Ovary (tissue), 7 donors: ENCODE measurements at regions not wholly inside any gene's neighbourhood (a gene's known extent, or its start where the extent isn't known, plus 50 kb on each side); places are given as distances from the start of the nearest gene placed in this dataset.

ENCODE experiments used
- DNase-seq, 5 donors: peaks; one replicate each; pipeline ENCODE4 v3.0.0-alpha.2; 2019 to 2020
- H3K27ac ChIP-seq, 2 donors: fragments of 200-600 bp; one replicate each; pipeline versions ENCODE4 v1.5.1 to v1.8.0; 2019 to 2022
- H3K27me3 ChIP-seq: fragments of 200-600 bp; one replicate; pipeline ENCODE4 v1.8.0; 2022
- H3K36me3 ChIP-seq: fragments of 200-600 bp; sonication (generic); one replicate; pipeline ENCODE4 v1.5.1; 2019
- H3K4me1 ChIP-seq: one replicate; pipeline ENCODE4 v1.8.1; 2013; ENCODE audit warnings: mild to moderate bottlenecking, moderate library complexity; ENCODE audit not compliant: insufficient read depth
- H3K4me3 ChIP-seq: fragments of 200-600 bp; sonication (generic); one replicate; pipeline ENCODE4 v1.5.1; 2017
- H3K9me3 ChIP-seq, 2 donors: fragments of 200-600 bp in 1 of 2; sonication (generic) in 1 of 2; one replicate each; pipeline versions ENCODE4 v1.5.1 to v1.8.1; 2013 to 2019; ENCODE audit warnings: mild to moderate bottlenecking in 1 of 2, moderate library complexity in 1 of 2
- EP300 ChIP-seq: sonication (generic); formaldehyde crosslinking; IDR thresholded peaks from one replicate; pipeline ENCODE4 v1.6.1; 2017; ENCODE audit warnings: antibody characterized with exemption
- POLR2A ChIP-seq: fragments of 450-650 bp; IDR thresholded peaks from one replicate; pipeline ENCODE4 v1.6.1; 2017; ENCODE audit warnings: antibody characterized with exemption, mild to moderate bottlenecking, moderate library complexity
- WGBS, 3 donors: extraction: QIAGEN DNeasy Blood & Tissue Kit in 1 of 3; methylation state at CpG; one replicate each; pipeline versions ENCODE4 v1.1.5 to v1.1.7; 2013 to 2017; 5-methylcytosine and 5-hydroxymethylcytosine counted together
- intact Hi-C, 4 donors: fragments of 100-400 bp; cut with DNase I; formaldehyde crosslinking; loops; one replicate each; pipeline versions ENCODE4 v1.11.0 to v1.15.1; 2022 to 2023
- TF ChIP-seq, protein P1 (sequence below), 3 donors: fragments of 450-650 bp in 2 of 3; fragments of 200-600 bp in 1 of 3; IDR thresholded peaks; one replicate each; pipeline versions ENCODE4 v1.5.1 to v1.8.0; 2016 to 2022; ENCODE audit warnings: antibody characterized with exemption in 3 of 3, mild to moderate bottlenecking in 1 of 3
- donor health status: DM: no; HTN: no; CAD: no; lungs with moderate emphysema.
- donor health status: DM: no; HTN: no; CAD: no.
- donor health status: Bipolar disorder and iron deficiency.
- donor health status: DM: no; HTN: no; CAD: no.
- donor health status: DM: yes; HTN: yes; CAD: no.

DNA sequence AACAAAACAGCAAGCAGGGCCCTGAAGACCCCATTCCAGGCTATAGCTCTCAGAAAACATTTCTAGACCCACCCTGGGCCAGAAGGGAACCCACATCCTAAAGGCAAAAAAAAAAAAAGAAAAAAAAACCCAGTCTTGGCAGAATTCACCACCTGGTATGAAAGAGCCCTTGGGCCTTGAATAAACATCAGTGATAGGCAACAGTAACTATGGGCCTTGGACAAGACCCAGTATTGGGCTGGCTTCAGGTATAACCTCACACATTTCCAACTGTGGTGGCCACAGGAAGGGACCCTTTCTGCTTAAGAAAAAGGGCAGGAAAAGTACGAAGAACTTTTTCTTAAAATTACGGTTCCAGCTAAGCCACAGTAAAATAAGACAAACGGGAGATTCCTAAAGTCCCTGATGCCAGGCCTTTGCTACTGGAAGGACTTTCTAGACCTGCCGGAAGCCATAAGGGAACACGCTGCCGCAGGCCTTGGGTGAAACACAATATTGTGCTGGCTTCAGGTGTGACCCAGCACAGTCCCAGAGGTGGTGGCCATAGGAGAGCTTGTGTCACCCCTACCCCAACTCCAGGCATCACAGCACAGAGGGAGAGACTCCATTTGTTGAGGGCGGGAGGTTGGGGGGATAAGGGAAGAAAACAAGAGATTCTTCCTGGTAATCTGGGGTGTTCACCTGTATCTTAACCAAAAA lies 505.2 kb upstream of the RGMB start:
- intact Hi-C loops, result no loop called here
- Histone ChIP-seq H3K9me3 (no peaks in the 10 kb centered on the region), H3K36me3 (no peaks in the 10 kb centered on the region), H3K4me1 (no peaks in the 10 kb centered on the region), H3K27ac (no peak overlapping the region), H3K4me3 (no peak overlapping the region), H3K27me3 (no peaks in the 10 kb centered on the region)
- TF ChIP-seq EP300, result no peak
- no peak for TF ChIP-seq POLR2A
- TF ChIP-seq, protein P1, sequence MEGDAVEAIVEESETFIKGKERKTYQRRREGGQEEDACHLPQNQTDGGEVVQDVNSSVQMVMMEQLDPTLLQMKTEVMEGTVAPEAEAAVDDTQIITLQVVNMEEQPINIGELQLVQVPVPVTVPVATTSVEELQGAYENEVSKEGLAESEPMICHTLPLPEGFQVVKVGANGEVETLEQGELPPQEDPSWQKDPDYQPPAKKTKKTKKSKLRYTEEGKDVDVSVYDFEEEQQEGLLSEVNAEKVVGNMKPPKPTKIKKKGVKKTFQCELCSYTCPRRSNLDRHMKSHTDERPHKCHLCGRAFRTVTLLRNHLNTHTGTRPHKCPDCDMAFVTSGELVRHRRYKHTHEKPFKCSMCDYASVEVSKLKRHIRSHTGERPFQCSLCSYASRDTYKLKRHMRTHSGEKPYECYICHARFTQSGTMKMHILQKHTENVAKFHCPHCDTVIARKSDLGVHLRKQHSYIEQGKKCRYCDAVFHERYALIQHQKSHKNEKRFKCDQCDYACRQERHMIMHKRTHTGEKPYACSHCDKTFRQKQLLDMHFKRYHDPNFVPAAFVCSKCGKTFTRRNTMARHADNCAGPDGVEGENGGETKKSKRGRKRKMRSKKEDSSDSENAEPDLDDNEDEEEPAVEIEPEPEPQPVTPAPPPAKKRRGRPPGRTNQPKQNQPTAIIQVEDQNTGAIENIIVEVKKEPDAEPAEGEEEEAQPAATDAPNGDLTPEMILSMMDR (IDR thresholded peaks at IDR 0.05), result no peak
- no peak for DNase-seq
- WGBS, 3 donors, result 92 to 96% (median 95%) methylated on average over 7 of the region's 7 CpGs

DNA sequence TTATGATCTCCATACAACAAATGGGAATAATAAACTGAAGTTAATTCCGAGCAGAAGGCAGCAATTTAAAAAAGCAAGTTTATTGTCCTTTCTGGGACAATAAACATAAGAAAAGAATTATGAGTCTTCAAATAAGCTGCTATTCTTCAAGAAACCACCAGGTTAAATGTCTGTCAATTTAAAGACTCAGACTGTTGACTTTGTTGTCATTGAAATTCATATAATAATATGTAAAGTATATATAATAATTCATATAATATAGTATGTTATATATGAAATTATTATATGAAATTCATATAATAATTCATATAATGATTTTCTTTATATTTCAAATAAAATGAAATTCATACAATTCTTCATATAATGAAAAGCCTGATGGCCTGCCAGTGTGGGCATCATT lies 497.5 kb upstream of the RGMB start:
- Histone ChIP-seq H3K9me3 (no peaks in the 10 kb centered on the region), H3K27ac (no peak overlapping the region), H3K36me3 (no peaks in the 10 kb centered on the region), H3K4me1 (no peaks in the 10 kb centered on the region), H3K27me3 (no peaks in the 10 kb centered on the region), H3K4me3 (no peak overlapping the region)
- intact Hi-C loops, result no loop called here
- DNase-seq, result no peak
- WGBS, 3 donors, result 60 to 76% (median 62%) methylated on average over 1 of the region's 1 CpG
- TF ChIP-seq, protein P1 (IDR thresholded peaks at IDR 0.05), result no peak

DNA sequence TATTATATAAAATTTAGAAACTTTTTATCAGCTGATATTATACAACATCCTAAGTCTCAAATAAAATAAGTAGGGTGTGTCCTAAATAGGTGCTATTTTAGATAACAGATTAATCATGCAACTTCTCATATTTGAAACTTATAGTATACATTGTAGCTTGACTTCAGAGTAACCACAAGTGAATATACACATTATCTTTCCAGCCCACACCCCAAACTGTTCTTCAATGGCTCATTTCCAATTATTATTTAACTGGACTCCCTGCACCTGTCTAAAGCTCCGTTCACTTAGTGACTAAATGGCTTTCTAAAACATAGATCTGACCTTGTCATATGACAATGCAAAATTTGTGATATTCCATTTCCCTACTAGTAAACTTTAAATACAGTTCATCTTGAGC lies 490.9 kb upstream of the RGMB start:
- H3K4me3 ChIP-seq, result no peak overlapping the region
- H3K36me3 ChIP-seq, result no peaks in the 10 kb centered on the region
- DNase-seq, result no peak
- H3K9me3 ChIP-seq, result no peaks in the 10 kb centered on the region
- H3K27me3 ChIP-seq, result no peaks in the 10 kb centered on the region
- WGBS, 3 donors, result 70 to 80% (median 75%) methylated on average over 1 of the region's 1 CpG
- no peaks in the 10 kb centered on the region for H3K4me1 ChIP-seq
- intact Hi-C loops, result no loop called here
- H3K27ac ChIP-seq, result no peak overlapping the region
- TF ChIP-seq, protein P1 (IDR thresholded peaks at IDR 0.05), result no peak
- TF ChIP-seq POLR2A (no peak), EP300 (no peak)

DNA sequence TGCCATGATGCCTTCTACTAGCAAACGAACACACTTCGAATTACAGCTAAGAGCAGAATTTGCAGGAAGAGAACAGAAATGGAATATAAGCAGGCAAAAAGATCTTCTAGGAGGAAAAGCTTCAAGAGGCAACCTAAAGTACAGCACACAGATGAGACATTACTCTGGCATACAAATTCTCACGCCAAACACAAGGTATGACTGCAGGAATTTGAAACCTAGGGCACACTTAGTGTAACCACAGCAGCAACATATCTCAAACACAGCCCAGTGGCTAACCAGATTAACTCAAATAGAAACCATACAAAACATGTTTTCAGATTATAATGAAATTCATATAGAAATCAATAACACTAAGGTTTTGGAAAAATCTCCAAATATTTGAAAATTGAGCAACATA lies 481.0 kb upstream of the RGMB start:
- TF ChIP-seq EP300 (no peak), POLR2A (no peak)
- TF ChIP-seq, protein P1 (IDR thresholded peaks at IDR 0.05), result no peak
- DNase-seq, result no peak
- WGBS, 3 donors, result 90 to 96% (median 93%) methylated on average over 3 of the region's 3 CpGs

More for the DNA sequence above, 481.0 kb upstream of the RGMB start:
- Histone ChIP-seq H3K27me3 (no peaks in the 10 kb centered on the region), H3K27ac (no peak overlapping the region), H3K4me1 (no peaks in the 10 kb centered on the region), H3K9me3 (no peaks in the 10 kb centered on the region), H3K4me3 (no peak overlapping the region), H3K36me3 (no peaks in the 10 kb centered on the region)
- intact Hi-C loops, result no loop called here
